Occipital lobe (tissue), 1 donor: ENCODE measurements at regions not wholly inside any gene's neighbourhood (a gene's known extent, or its start where the extent isn't known, plus 50 kb on each side); places are given as distances from the start of the nearest gene placed in this dataset.

Experiments
- DNase-seq: peaks from one replicate; lab custom pipeline; 2025; lab: John Stamatoyannopoulos, UW

DNA sequence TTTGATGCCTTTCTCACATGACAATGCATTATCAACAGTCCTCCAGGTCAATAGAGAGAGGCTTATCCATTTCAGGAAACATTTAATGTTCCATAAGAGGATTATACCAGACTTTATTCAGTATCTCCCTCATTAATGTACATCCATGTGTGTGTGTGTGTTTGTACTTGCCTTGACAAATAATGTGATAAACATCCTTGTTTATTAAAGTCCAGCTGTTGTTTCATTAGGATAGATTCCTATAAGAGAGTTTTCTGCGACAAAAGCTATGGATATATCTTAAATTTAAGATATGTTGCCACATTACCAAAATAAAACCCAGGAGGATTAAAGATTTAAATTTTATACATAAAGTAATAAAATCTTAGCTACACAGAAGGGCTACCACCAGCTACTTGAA lies 492.6 kb downstream of the TOX3 start:
- DNase-seq, result no peak

DNA sequence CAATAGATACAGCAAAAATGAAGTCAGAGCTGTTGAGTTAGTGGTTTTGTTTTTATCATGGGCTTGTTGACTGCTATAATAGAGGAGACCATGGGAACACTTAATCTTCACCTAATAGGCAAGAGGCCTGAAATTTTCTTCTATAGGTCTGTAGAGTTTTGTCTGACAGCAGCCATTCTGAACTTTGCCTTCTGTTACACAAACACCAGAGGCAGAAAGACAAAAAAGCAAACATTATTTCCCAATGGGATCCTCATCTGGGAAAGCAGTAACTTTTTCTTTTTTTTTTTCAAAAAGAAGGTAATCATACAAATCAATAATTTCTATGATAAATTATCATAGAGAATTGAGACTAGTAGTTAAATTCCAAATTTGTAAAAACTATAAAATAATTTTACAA lies 494.1 kb downstream of the TOX3 start:
- DNase-seq, result no peak

DNA sequence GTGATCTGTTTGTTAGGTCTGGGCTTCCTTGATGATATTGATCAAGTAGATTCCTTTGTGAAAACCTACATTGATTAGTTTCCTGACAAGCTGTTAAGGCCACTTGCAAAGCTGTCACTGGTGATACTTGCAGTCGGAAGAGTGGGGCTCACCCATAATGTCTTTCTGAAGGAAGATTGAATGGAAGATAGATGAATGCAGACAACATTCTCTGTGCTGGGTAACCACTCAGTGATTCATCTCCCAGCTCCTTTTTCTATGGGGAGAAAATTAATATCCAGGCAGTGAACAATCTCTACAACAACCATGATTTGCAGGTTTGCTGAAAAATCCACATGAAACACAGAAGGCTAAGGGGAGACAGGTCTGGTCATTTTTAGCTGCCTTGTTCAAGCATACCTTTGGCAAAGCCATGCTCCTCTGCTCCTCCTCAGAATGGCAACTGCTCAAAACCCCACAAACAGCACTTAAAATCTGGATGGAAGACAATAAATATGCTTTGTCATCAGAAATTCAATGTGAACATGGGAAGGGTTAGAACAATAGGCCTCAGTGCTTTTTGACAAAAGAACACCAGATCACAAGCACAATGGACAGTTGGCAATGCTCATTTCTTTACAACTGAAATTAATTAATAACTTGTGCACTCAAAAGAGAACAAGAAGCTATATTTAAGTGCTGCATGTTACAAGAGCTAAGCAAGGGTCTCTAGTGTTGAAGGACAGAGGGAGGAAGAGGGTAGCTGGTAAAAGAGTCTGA lies 495.4 kb downstream of the TOX3 start:
- no peak for DNase-seq

DNA sequence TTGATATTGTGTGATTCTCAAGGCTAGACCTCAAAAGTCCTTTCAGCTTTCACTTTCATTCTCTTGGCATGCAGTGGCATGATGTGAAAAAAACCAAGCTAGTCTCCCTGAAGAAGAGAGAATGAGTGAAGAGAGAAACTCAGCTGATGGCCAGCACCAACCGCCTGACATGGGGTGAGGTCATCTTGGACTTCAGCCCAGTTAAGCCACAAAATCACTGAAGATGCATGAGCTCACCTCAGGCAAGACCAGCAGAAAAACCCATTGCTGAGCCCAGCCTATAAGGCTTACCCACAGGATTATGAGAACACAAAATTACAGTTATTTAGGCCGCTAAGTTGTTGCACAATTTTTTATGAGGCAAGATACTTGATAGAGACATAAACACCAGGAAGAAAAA lies 496.5 kb downstream of the TOX3 start:
- no peak for DNase-seq

DNA sequence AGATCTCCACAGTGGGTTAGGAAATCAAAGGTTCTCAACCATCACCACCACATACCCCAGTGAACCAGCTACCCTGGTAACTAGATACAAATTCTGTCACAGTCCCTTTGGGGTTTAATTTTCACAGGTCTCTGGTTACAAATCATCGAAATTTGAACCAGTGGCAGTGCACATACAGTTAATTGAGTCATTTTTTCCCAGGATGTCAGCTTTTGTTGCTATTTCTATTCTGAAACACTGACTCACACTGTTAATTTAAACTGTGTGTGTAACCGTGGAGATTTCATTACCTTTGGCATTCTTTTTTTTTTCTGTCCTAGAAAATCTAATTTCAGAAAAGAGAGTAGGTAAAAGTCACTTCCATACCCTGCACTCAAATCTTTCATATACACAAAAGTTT lies 511.5 kb downstream of the TOX3 start:
- DNase-seq, result no peak

DNA sequence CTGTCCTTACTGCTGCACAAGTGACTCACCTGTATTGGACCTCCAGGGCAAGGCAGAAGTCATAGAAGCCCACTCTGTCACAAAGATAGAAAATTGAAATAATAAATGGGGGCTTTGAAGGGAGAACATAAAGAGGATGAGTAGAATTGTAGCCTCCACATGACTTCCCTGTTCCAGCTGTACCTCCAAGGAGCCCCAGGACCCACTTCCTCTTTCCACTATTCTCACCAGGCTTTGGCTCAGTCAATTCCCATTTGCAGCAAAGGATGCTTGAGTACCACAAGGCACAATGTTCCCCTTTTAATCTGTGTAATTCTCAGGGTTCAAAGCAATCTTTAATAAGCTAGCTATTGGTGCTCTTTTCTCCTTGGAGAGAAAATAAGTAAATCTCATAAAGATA lies 512.1 kb downstream of the TOX3 start:
- no peak for DNase-seq

DNA sequence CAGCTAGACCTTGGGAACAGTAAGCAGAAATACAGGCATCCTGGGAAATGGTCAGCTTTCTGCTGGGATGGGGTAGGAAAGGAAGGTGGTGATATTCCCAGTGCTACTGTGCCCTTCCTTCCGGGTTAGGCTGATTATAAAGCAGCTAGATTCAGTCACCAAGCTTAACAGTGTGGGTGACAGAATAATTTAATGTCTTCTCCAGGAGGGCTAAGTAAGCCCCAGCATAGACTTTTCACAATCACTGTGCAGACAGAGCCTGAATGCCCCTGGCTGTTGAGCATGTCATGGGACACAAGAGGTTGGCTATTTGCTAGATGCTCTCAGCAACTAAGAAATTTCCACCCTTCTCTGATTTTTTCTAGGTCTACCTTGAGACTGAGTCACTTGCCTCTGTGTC lies 513.0 kb downstream of the TOX3 start:
- no peak for DNase-seq

DNA sequence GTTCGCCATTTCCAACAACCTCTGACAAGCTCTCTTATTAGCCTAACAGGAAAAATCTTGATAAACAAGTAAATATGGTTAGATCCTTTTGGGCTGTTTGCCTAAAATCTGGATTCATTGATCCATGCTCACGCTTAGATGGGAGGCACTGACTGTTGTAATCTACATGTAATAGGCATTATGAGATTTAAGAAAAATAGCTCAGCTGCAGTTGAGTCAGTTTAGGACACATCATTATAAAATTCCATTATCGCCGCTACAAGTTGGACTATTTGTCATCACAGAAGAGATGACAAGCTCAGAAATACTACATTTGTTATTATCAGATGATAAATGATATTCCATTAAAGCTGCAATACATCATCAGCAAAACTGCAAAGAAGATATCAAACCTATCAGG lies 524.0 kb downstream of the TOX3 start:
- DNase-seq, result no peak

DNA sequence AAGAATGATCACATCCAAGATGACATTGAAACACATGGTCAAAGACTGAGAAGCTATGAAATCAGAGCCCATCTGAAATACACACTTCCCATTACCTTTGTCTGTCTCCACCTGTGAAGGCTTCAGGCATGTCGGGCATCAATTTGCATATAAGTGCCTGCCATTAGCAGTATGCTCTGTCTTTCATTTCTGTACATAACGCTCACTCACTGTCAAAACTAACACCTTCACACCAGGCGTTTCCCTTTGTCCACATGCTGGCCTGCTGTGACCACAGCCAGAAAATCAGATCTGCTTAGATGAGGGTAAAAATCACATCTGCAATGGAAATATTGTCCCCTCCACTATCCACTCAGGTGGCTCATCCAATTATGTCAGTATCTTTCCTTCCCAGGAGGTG lies 524.8 kb downstream of the TOX3 start:
- DNase-seq, result no peak

DNA sequence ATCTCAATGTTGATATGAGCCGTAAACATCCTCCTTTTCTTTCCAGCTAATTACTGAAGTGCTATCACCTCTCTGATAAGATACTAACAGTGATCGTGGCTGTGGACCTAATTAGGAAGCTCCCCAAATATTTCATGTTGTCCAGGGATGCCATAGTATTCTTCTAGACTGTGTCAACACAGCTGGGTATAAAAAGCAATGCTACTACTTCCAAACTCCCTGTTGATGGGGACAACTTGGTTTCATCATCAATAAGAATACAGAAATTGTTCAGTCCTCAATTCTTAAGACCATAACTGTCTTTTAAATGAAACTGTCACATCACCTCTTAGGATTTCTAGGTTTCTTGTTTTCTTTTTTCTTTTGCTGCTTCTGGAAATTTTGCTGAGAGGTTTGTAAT lies 530.6 kb downstream of the TOX3 start:
- no peak for DNase-seq

DNA sequence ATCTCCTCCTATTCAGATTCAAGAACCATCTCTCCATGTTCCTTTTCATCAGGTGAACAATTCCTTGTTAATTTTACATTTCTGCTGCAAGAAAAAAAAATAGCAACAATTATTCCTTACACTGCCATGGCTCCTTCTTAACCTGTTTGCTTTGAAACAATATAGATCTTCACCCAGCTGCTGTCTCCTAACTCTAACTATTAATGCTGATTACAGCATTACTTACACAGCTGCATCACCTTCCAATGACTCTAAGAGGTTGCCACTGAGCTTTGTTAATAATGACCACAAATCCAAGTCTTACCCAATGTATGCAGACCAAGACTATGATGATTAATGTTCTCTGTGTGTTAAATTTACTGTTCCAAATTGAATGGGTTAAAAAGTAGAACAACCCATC lies 541.4 kb downstream of the TOX3 start:
- no peak for DNase-seq

DNA sequence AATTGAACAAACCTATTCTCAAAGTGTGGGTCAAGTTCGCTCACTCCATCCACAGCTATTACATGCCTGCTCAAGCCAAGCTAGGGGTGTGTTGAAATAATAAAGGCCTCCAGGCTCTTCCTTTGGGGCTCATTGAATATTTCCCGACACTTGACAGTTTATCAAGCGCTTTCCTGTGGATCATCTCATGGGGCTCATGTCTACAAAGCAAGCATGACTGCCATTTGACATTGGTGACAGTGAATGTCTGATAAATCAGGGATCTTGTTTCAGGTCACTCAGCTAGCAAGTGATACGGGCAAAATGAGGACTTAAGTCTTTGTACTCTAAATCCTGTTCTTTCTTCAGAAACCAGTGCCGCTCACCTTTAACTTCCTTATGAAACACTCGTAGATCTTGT lies 542.6 kb downstream of the TOX3 start:
- DNase-seq, result no peak

DNA sequence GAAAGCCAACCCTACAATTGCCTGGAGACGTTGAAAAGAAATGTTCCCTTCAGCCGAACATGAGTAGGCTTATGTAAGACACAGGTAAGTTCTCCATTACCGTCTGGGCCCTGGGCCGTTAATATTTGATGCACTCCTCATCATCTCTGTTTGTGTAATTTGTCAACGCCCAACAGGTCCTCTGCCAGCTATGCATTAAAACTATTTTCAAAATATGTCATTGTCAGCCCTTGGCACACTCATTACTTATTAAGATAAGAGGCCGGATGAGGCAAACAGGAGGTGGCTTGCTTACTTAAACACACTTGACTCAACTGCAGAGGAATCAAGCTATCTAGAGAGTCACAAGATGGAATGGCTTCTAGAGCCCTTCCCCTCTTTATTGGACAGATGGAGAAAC lies 544.9 kb downstream of the TOX3 start:
- DNase-seq, result no peak

DNA sequence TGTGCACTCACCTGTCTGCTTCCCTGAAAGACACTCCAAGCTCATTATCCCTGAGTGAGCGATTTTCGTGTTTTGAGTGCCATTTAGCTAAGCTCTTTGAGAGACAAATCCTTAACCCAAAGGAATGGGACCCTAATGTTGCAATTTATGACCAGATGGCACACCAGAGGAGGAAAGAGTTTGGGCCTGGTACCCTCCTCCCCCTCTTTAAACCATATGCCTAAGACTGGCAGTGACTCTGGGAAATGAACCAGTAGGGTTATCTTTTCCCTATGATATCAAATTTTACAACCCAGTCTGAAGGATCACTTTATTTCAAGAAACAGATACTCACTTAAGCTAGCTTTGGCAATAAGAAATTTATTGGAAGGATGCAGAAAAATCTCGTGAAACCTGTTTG lies 550.4 kb downstream of the TOX3 start:
- no peak for DNase-seq

DNA sequence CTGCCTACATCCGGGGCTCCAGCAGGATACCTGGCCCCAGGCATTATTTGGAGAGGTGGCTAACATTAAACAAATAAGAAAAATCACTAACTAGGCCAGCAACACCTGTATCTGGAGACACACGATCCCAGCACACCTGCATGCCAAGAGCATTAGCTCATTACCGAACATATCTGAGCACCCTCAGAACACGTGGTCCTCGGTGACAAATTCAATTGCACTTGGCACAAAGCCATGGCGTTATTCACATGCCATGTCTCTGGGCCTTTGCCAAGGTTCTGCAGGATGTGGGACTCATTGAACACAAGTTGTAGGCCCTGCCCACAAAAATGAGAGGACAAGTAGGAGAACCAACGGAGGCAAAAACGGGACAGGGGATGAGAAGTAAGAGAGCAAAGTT lies 552.3 kb downstream of the TOX3 start:
- DNase-seq, result no peak

DNA sequence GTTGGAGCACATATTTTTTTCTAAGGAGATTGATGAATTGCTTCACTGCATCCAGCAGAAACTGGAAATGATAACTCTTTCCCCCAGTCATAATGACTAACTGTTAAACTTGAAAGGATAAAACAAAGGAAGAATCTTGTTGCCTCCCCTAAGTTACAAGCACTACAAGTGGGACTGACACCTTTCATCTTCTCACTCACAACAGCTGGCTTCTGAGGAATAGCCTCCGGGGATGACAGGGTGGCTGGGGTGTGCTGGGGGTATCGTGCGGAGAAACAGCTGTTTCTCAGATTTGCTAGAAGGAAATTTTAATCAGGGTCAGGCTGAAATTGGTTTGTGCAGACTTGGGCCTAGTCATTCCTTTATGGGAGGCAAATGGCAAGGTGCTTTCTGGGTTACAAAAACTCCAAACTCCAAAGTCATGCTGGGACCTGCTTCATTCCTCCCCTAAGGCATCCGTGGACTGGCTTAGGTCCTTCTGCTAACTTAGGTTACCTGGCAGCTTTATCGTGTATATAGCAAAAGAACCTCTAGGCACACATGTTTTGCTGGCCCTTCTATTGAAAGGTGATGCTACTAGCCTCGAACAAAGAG lies 557.2 kb downstream of the TOX3 start:
- no peak for DNase-seq

DNA sequence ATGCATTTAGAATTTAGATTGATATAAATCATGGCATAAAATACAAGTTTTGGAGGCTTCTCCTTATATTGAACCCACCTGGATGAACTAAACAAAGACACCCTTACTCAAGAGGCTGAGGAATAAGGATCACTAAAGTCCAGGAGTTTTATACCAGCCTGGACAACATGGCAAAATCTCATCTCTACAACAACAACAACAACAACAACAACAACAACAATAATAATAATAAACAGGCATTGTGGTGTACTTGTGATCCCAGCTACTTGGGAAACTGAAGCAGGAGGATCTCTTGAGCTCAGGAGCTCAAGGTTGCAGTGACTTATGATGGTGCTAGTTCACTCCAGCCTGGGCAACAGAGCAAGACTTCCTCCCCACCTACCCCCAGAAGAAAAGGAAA lies 558.0 kb downstream of the TOX3 start:
- no peak for DNase-seq

DNA sequence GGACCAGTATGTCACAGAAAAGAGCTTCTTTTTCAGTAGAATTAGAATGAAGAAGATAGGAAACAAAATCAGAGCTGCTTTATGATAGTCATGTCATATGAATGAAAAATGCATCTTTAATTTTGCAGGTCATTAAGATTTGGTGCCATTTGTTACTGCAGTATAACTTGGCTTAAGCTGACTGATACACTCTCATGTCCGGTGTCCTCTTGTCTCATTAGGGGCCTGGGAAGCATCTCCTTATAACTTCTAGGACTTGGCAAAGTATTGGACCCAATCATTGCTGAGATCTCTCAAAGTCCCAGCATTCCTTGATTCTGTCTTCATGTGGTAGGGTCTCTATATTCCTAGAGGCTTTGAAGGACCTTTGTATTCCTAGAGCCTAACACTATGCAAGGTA lies 559.4 kb downstream of the TOX3 start:
- DNase-seq, result no peak

DNA sequence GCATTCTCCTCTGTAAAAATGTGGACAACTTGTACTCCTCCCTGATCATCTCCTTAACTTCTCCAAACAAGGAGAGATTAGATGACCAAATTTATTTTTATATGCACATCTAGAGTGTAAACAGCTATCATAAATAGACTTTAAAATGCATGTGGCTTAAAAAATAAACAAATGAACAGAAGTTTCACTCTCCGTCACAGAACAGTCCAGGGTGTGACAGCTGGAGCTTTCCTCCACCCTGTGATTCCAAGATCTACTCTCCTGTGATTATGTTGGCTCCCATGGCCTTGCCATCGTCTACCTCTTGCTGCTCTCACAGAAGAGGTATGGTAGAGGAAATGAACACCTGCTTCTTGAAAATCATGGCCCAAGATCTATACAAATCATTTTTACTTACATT lies 560.2 kb downstream of the TOX3 start:
- DNase-seq, result no peak

DNA sequence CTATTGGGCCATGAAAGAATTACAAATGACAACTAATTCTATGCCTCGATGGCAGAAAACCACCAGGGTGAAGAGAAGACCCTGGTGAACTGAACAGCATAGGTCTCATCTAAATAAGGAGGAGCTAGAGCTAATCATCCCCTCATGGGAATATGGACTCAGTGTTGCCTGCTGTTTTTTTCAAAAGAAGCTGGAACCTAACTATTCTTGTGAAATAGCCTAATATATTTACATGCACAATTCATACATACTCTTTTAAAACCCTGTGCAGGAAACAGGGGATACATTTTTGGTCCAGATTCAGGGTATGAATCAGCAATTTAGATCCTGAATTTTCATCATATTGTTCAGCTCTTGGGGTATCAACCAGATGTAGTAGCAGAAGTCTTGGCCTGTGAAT lies 560.6 kb downstream of the TOX3 start:
- DNase-seq, result no peak

DNA sequence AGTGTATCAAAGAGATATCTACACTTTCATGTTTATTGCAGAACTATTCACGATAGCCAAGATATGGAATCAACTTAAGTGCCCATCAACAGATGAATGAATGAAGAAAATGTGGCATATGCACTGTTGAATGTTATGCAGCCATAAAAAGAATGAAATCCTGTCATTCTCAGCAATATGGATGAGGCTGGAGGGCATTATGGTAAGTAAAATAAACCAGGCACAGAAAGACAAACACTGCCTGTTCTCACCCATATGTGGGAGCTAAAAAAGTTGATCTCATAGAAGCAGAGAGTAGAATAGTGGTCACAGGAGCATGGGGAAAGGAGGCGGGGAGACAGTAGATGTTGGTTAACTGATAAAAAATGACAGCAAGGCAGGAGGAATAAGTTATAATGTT lies 561.8 kb downstream of the TOX3 start:
- DNase-seq, result no peak

DNA sequence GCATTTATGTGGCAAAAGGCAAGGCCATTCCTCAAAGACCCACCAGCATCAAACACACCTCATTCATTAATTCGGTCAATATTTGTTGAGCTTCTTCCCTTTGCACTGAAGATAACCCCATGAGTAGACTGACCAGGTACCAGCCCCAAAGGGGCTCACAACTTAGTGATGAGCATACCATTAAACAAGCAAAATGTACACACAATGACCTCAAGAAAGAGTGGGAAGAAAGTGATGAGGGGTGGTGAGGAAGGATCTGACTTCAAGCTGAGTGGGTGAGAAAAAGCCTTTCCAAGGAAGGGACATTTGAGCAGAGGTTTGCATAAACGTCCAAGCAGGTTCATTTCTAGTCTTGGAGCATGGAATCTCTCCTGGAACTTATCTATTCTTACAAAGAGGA lies 562.5 kb downstream of the TOX3 start:
- DNase-seq, result no peak
